ENCODE measurements at regions not wholly inside any gene's neighbourhood (a gene's known extent, or its start where the extent isn't known, plus 50 kb on each side); places are given as distances from the start of the nearest gene placed in this dataset.
"Not testable (repeated sequence)": the region's sequence is repeated elsewhere in the genome, so short reads cannot be mapped to it uniquely, and the experiment has no call there.

GRCh38 chr3:191721390-191721861, 260.5 kb downstream of the PYDC2 start:
- Histone ChIP-seq H3K4me3 (no peak overlapping the region), H3K27me3 (no peaks in the 10 kb centered on the region), H3K9me3 (ENCODE audit: low read depth) (no peaks in the 10 kb centered on the region), H3K36me3 (no peaks in the 10 kb centered on the region), H3K27ac (no peak overlapping the region), H3K4me1 (ENCODE audit: low read depth) (peaks cover 8% of the 10 kb centered on the region)
- no peak for TF ChIP-seq CTCF (IDR thresholded peaks at IDR 0.05; ENCODE audit: low read depth, low read length)
- no peak for DNase-seq (ENCODE audit: low read depth in 1 of 2, low spot score in 1 of 2)

- TF ChIP-seq CTCF (IDR thresholded peaks at IDR 0.05; ENCODE audit: low read depth, low read length), result no peak
- Histone ChIP-seq H3K27ac (no peak overlapping the region), H3K9me3 (ENCODE audit: low read depth) (no peaks in the 10 kb centered on the region), H3K4me3 (no peak overlapping the region), H3K27me3 (no peaks in the 10 kb centered on the region), H3K36me3 (no peaks in the 10 kb centered on the region), H3K4me1 (ENCODE audit: low read depth) (peaks cover 8% of the 10 kb centered on the region)
- DNase-seq (ENCODE audit: low read depth in 1 of 2, low spot score in 1 of 2), result peak in 1 of 2 donors; percentile 22
Observed at GRCh38 chr3:191721990-191722389, 261.0 kb downstream of the PYDC2 start.

- DNase-seq (ENCODE audit: low read depth in 1 of 2, low spot score in 1 of 2), result no peak
- Histone ChIP-seq H3K36me3 (no peaks in the 10 kb centered on the region), H3K9me3 (ENCODE audit: low read depth) (no peaks in the 10 kb centered on the region), H3K4me3 (no peak overlapping the region), H3K4me1 (ENCODE audit: low read depth) (peaks cover under 1% of the 10 kb centered on the region), H3K27ac (no peak overlapping the region), H3K27me3 (no peaks in the 10 kb centered on the region)
- TF ChIP-seq CTCF (IDR thresholded peaks at IDR 0.05; ENCODE audit: low read depth, low read length), result no peak
Observed at GRCh38 chr3:191727338-191727737, 266.4 kb downstream of the PYDC2 start.

- no peaks in the 10 kb centered on the region for H3K9me3 ChIP-seq (ENCODE audit: low read depth)
- no peak for TF ChIP-seq CTCF (IDR thresholded peaks at IDR 0.05; ENCODE audit: low read depth, low read length)
- H3K27ac ChIP-seq, result no peak overlapping the region
- H3K4me1 ChIP-seq (ENCODE audit: low read depth), result no peaks in the 10 kb centered on the region
- no peak for DNase-seq (ENCODE audit: low read depth in 1 of 2, low spot score in 1 of 2)
- H3K4me3 ChIP-seq, result no peak overlapping the region
- no peaks in the 10 kb centered on the region for H3K27me3 ChIP-seq
- no peaks in the 10 kb centered on the region for H3K36me3 ChIP-seq
Observed at GRCh38 chr3:191728186-191728585, 267.2 kb downstream of the PYDC2 start.

GRCh38 chr3:191737742-191738141, 276.8 kb downstream of the PYDC2 start:
- no peaks in the 10 kb centered on the region for H3K9me3 ChIP-seq (ENCODE audit: low read depth)
- no peaks in the 10 kb centered on the region for H3K27me3 ChIP-seq
- H3K4me3 ChIP-seq, result no peak overlapping the region
- no peaks in the 10 kb centered on the region for H3K36me3 ChIP-seq
- no peak for DNase-seq (ENCODE audit: low read depth in 1 of 2, low spot score in 1 of 2)
- H3K27ac ChIP-seq, result no peak overlapping the region
- no peak for TF ChIP-seq CTCF (IDR thresholded peaks at IDR 0.05; ENCODE audit: low read depth, low read length)
- no peaks in the 10 kb centered on the region for H3K4me1 ChIP-seq (ENCODE audit: low read depth)

- Histone ChIP-seq H3K36me3 (no peaks in the 10 kb centered on the region), H3K27me3 (no peaks in the 10 kb centered on the region), H3K9me3 (ENCODE audit: low read depth) (no peaks in the 10 kb centered on the region), H3K4me3 (no peak overlapping the region), H3K27ac (no peak overlapping the region), H3K4me1 (ENCODE audit: low read depth) (no peaks in the 10 kb centered on the region)
- TF ChIP-seq CTCF (IDR thresholded peaks at IDR 0.05; ENCODE audit: low read depth, low read length), result no peak
- DNase-seq (ENCODE audit: low read depth in 1 of 2, low spot score in 1 of 2), result no peak
Observed at GRCh38 chr3:191740712-191741111, 279.7 kb downstream of the PYDC2 start.

- not testable (repeated sequence) for DNase-seq (ENCODE audit: low read depth in 1 of 2, low spot score in 1 of 2); H3K27me3 ChIP-seq; H3K9me3 ChIP-seq (ENCODE audit: low read depth); H3K4me3 ChIP-seq; H3K36me3 ChIP-seq; H3K4me1 ChIP-seq (ENCODE audit: low read depth); H3K27ac ChIP-seq
Observed at GRCh38 chr3:191741847-191742350, 280.9 kb downstream of the PYDC2 start.
